Endothelial cell (in vitro differentiated cells): ENCODE measurements at regions not wholly inside any gene's neighbourhood (a gene's known extent, or its start where the extent isn't known, plus 50 kb on each side); places are given as distances from the start of the nearest gene placed in this dataset.

Experiments used
- DNase-seq: peaks from one replicate; pipeline ENCODE4 v3.0.0; 2021; ENCODE audit warnings: low spot score
- H3K27ac Mint-ChIP-seq: one replicate; pipeline ENCODE4 v1.8.0; 2021; ENCODE audit warnings: mixed read lengths, inconsistent platforms; ENCODE audit not compliant: unreplicated experiment
- H3K27me3 Mint-ChIP-seq: one replicate; pipeline ENCODE4 v1.8.0; 2021; ENCODE audit warnings: mild to moderate bottlenecking, moderate library complexity, mixed read lengths, inconsistent platforms; ENCODE audit not compliant: unreplicated experiment
- H3K36me3 Mint-ChIP-seq: one replicate; pipeline ENCODE4 v1.8.0; 2021; ENCODE audit warnings: mild to moderate bottlenecking, low read depth, mixed read lengths, inconsistent platforms; ENCODE audit not compliant: unreplicated experiment
- H3K4me1 Mint-ChIP-seq: one replicate; pipeline ENCODE4 v1.8.0; 2021; ENCODE audit warnings: mild to moderate bottlenecking, mixed read lengths, inconsistent platforms; ENCODE audit not compliant: unreplicated experiment
- H3K4me3 Mint-ChIP-seq: one replicate; pipeline ENCODE4 v1.8.0; 2021; ENCODE audit warnings: mild to moderate bottlenecking, mixed read lengths, inconsistent platforms; ENCODE audit not compliant: unreplicated experiment
- H3K9me3 Mint-ChIP-seq: one replicate; pipeline ENCODE4 v1.8.0; 2021; ENCODE audit warnings: mixed read lengths, inconsistent platforms; ENCODE audit not compliant: unreplicated experiment
- CTCF ChIP-seq: fragments of 200-600 bp; sonication (generic); IDR thresholded peaks from one replicate; pipeline ENCODE4 v1.5.0; 2021; ENCODE audit warnings: antibody characterized with exemption; ENCODE audit not compliant: unreplicated experiment

DNA sequence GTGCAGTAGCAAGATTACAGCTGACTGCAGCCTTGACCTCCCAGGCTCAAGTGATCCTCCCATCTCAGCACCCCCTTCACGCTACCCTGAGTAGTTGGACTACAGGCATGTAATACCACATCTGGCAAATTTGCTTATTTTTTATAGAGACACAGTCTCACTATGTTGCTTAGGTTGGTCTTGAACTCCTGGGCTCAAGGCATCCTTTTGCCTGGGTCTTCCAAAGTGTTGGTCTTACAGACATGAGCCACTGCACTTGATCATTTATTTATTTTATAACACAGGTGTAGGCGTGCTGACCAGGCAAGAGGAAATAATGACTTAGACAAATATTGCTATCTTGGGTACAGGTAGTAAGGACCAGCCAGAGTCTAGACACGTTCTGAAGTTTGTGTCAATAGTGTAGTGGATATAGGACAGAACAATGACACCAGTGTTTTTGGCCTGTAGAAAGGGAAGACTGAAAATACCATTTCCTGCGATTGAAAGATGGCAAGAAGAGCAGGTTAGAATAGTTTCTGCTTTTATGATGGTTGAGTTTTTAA is 71.0 kb upstream of the THUMPD2 start:
- Mint-ChIP-seq H3K27ac (no peak overlapping the region), H3K4me3 (no peak overlapping the region), H3K36me3 (no peaks in the 10 kb centered on the region), H3K9me3 (no peaks in the 10 kb centered on the region), H3K27me3 (no peaks in the 10 kb centered on the region), H3K4me1 (peaks cover 17% of the 10 kb centered on the region)
- DNase-seq, result no peak
- no peak for TF ChIP-seq CTCF

GRCh38 chr2:39849064-39849463 is 70.0 kb upstream of the THUMPD2 start:
- Mint-ChIP-seq H3K27ac (no peak overlapping the region), H3K9me3 (no peaks in the 10 kb centered on the region), H3K4me3 (no peak overlapping the region), H3K27me3 (no peaks in the 10 kb centered on the region), H3K4me1 (peaks cover 15% of the 10 kb centered on the region), H3K36me3 (no peaks in the 10 kb centered on the region)
- no peak for TF ChIP-seq CTCF
- no peak for DNase-seq

GRCh38 chr2:39845460-39846146 is 66.5 kb upstream of the THUMPD2 start:
- H3K27me3 Mint-ChIP-seq, result no peaks in the 10 kb centered on the region

DNA sequence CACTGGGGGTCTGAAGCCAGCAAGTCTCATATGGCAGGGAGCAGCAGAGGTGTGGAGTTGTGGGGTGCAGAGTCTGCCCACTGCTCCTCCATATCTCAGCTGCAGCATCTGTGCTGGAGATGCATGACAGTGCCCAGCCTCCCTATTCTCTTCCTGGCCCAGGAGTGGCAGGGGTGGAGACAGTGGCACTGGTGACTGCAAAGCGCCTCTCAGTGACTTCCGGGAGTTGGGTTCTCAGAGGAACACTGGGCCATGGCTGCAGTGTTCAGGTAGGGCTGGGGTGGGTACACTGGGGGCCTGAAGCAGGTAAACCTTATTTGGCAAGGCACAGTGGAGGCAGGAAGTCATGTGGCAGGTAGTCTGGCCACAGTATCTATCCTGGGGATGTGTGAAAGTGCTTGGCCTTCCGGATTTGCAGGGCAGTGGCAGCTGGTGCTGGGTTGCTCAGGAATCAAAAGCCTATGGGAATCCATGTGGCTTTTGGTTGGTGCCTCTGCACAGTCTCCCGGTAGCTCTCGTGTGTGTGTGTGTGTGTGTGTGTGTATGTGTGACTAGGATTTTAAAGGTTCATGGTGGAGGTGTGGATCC is 60.3 kb upstream of the THUMPD2 start:
- TF ChIP-seq CTCF, result no peak
- Mint-ChIP-seq H3K27me3 (peaks cover 2% of the 10 kb centered on the region), H3K9me3 (peaks cover 4% of the 10 kb centered on the region), H3K4me1 (no peaks in the 10 kb centered on the region), H3K36me3 (no peaks in the 10 kb centered on the region), H3K27ac (no peak overlapping the region), H3K4me3 (no peak overlapping the region)
- DNase-seq, result no peak

More at GRCh38 chr2:39845460-39846146, 66.5 kb upstream of the THUMPD2 start:
- peaks cover 4% of the 10 kb centered on the region for H3K4me1 Mint-ChIP-seq
- no peak for TF ChIP-seq CTCF
- no peak overlapping the region for H3K4me3 Mint-ChIP-seq
- H3K27ac Mint-ChIP-seq, result no peak overlapping the region
- H3K9me3 Mint-ChIP-seq, result no peaks in the 10 kb centered on the region
- H3K36me3 Mint-ChIP-seq, result no peaks in the 10 kb centered on the region
- DNase-seq, result no peak

DNA sequence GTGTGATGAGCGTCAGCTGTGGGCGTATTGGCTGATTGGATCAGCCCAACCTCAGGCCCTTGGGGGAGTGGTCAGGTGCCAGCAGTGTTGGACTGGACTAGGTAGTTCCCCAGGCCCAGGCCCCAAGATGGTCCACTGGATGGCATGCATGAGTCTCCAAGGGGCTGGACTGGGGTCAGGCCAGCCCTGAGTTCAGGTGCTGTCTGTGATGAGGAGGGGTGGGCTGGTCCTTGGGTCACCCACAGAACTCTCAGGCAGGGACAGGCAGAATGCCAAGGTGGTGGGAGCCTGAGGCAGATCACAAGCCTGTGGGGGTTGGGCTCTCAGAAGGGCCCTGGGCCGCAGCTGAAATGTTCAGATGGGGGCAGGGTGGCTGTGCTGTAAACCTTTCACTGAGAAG is 59.5 kb upstream of the THUMPD2 start:
- TF ChIP-seq CTCF, result no peak
- peaks cover 4% of the 10 kb centered on the region for H3K9me3 Mint-ChIP-seq
- H3K27me3 Mint-ChIP-seq, result peaks cover 2% of the 10 kb centered on the region
- no peak for DNase-seq
- no peak overlapping the region for H3K27ac Mint-ChIP-seq
- H3K4me3 Mint-ChIP-seq, result no peak overlapping the region
- H3K36me3 Mint-ChIP-seq, result no peaks in the 10 kb centered on the region
- H3K4me1 Mint-ChIP-seq, result no peaks in the 10 kb centered on the region
